ENCODE measurements at regions not wholly inside any gene's neighbourhood (a gene's known extent, or its start where the extent isn't known, plus 50 kb on each side); places are given as distances from the start of the nearest gene placed in this dataset.

GRCh38 chr14:32006263-32007110 lies 70.6 kb upstream of the ARHGAP5 start:
- no peak for DNase-seq

DNA sequence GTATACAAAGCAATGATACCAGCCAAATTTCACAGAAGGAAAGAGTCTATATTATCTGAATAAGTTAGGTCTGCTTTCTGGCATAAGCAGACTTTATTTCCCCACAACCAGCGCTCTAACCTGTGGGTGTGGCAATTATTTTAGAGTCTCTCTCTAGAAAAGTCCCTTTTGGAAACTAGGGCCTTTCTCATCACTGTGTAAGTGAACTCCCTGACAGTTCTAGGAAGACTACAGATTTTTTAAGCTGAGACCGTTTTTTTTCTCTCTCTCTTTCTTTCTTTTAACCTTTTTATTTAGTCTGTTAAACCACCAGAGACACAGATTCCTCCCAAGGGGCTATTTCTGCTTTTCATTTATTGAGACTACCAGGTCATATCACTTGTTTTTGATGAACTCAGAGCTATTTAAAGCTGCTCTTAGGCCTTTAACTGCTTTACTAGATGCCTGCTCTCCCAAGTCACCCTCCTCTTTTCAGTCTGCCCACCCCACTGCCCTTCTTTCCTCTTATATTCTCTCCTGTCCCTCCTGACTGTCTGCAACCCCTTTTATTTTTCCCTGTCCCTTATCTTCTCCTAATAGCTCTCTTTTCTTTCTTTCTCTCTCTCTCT lies 69.2 kb upstream of the ARHGAP5 start:
- no peak for DNase-seq

GRCh38 chr14:32008602-32009193 lies 68.4 kb upstream of the ARHGAP5 start:
- DNase-seq, result no peak

- DNase-seq, result no peak
Observed at GRCh38 chr14:32009221-32009975, 67.7 kb upstream of the ARHGAP5 start.

GRCh38 chr14:32009976-32010581 lies 67.0 kb upstream of the ARHGAP5 start:
- DNase-seq, result no peak

- DNase-seq, result no peak
Observed at GRCh38 chr14:32010604-32011125, 66.4 kb upstream of the ARHGAP5 start.

GRCh38 chr14:32011225-32011624 lies 65.9 kb upstream of the ARHGAP5 start:
- no peak for DNase-seq

- no peak for DNase-seq
Observed at GRCh38 chr14:32012062-32012461, 65.0 kb upstream of the ARHGAP5 start.

GRCh38 chr14:32012571-32012970 lies 64.5 kb upstream of the ARHGAP5 start:
- DNase-seq, result no peak

DNA sequence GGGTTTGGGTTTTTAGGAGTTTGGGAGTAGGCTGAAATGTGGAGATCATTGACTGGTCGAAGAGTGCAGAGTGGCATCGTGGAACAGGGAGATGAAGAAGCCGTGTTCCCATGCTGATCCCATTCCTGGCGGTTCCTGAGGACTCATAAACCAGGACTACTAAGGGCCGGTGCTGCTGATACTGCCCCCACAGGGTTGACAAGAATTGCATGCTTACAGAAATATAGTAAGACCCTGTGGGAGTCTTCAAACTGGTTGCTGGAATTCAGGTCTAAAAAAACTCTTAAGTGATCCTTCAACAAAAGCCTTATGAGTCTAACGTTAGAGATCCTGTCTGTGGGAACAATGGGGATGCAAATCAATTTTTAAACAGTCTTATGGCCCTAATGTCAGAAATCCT lies 64.0 kb upstream of the ARHGAP5 start:
- no peak for DNase-seq

GRCh38 chr14:32014057-32014456 lies 63.0 kb upstream of the ARHGAP5 start:
- DNase-seq, result no peak

- DNase-seq, result no peak
Observed at GRCh38 chr14:32014498-32014897, 62.6 kb upstream of the ARHGAP5 start.

- DNase-seq, result no peak
Observed at GRCh38 chr14:32015166-32015565, 61.9 kb upstream of the ARHGAP5 start.

GRCh38 chr14:32017587-32017986 lies 59.5 kb upstream of the ARHGAP5 start:
- no peak for DNase-seq

DNA sequence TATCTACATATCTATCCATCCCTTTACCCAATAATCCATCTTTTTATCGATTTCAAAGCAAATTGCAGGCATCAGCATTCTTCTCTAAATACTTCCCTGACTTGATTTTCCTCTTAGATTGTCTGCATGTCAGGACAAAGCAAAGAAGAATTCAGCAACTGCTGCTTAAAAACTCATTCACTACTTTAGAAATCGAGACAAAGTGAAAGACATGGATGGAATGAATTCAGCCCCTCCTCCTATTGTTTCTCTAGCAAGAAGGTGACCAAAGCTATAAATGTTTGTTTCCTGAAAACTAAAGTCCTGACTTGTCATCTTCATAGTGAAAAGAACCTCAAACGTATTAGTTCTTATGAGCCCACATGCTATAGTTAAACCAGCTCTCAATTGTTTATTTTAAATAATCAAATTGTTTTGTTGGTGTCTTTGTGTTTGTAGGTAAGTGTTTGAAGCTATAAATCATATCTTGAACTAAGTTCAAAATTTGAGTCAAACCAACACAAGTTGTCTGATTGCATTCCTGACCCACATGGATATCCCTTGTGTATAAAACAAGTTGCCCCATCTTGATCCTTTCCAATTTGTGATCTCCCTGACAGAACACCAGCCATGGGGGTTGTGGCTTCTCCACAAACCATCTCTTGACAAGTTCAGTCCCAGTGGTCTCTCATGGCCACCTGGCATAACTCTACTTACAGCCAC lies 58.6 kb upstream of the ARHGAP5 start:
- DNase-seq, result no peak

- DNase-seq, result no peak
Observed at GRCh38 chr14:32019276-32019675, 57.8 kb upstream of the ARHGAP5 start.

DNA sequence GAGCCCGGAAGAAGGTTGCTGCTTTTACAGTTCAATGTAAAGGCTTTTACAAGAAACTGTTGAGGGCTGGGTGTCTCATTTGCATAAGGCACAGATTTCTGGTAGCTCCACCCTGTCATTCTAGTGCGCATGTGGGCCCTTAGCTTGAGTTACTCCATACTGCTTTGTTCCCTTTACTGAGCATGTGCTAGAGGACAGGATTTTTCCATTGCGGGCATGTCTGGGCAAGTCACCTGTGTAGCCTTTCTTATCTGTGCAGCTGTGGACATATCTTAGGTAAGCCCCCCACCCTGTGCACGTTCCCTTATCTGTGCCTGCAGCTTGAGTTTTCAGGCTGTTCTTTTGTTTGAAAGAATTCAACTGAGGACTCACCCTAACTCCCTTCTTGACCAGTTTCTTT lies 56.2 kb upstream of the ARHGAP5 start:
- no peak for DNase-seq

GRCh38 chr14:32021341-32021740 lies 55.8 kb upstream of the ARHGAP5 start:
- DNase-seq, result no peak

DNA sequence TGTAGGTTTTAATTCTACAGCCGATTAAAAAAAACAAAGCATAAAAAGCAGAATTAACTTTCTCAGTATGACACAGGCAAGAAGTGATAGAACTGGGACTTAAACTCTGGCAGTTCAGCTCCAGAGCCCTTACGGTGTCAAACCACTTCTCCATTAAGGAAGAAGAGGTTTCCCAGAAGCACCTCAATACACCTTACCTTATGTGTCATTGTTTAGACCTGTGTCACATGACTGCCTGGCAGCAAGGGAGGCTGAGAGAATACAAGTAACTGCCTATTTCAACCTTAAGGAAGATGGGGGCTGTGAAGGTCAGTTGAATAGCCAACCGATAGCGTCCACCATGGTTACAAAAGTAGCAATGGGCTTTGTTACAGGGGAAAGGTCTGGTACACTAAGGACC lies 54.6 kb upstream of the ARHGAP5 start:
- no peak for DNase-seq

- DNase-seq, result no peak
Observed at GRCh38 chr14:32022938-32023466, 54.1 kb upstream of the ARHGAP5 start.

DNA sequence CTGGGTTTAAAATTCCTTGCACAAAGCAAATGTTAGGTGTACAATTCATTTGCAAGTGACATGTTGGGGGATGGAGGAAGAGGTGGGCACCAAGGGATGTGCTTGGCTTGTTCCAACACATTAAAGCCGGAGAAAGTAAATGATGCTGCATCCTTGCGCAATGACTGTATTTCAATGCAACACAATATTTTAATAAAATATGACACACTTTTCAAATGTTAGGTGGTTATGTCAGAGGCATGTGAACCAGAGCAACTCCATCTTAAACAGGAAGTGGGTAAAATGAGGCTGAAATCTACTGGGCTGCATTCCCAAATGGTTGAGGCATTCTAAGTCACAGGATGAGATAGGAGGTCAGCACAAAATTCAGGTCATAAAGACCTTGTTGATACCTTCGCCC lies 53.6 kb upstream of the ARHGAP5 start:
- DNase-seq, result no peak

Measured in NCI-H1694 (cell line).